H9 (cell line): ENCODE measurements at regions not wholly inside any gene's neighbourhood (a gene's known extent, or its start where the extent isn't known, plus 50 kb on each side); places are given as distances from the start of the nearest gene placed in this dataset.

Experiments
- DNase-seq: peaks from one replicate; pipeline ENCODE4 v3.0.0-alpha.2; 2017
- H2AFZ ChIP-seq: one replicate; pipeline ENCODE4 v1.6.1; 2013; ENCODE audit warnings: mild to moderate bottlenecking, low read length, control low read depth, moderate library complexity
- H2AK5ac ChIP-seq: 2 replicates; pipeline ENCODE4 v1.6.1; 2013; ENCODE audit warnings: low read length, control low read depth, mixed read lengths; ENCODE audit not compliant: insufficient read length
- H2BK120ac ChIP-seq: one replicate; pipeline ENCODE4 v1.6.1; 2013; ENCODE audit warnings: low read depth, mild to moderate bottlenecking, low read length, control low read depth, inconsistent platforms; ENCODE audit not compliant: poor library complexity, severe bottlenecking
- H2BK12ac ChIP-seq: 2 replicates; pipeline ENCODE4 v1.6.1; 2013; ENCODE audit warnings: low read length, control low read depth, mixed read lengths, low read depth; ENCODE audit not compliant: insufficient read length
- H2BK15ac ChIP-seq: 2 replicates; pipeline ENCODE4 v1.6.1; 2013; ENCODE audit warnings: low read depth, low read length, control low read depth
- H2BK20ac ChIP-seq: one replicate; pipeline ENCODE4 v1.6.1; 2013; ENCODE audit warnings: low read depth, mild to moderate bottlenecking, low read length, control low read depth, inconsistent platforms; ENCODE audit not compliant: poor library complexity, severe bottlenecking
- H2BK5ac ChIP-seq: 2 replicates; pipeline ENCODE4 v1.6.1; 2013; ENCODE audit warnings: low read length, control low read depth, mixed read lengths; ENCODE audit not compliant: insufficient read length
- H3K14ac ChIP-seq: 2 replicates; pipeline ENCODE4 v1.6.1; 2013; ENCODE audit warnings: low read length, control low read depth; ENCODE audit not compliant: insufficient read depth
- H3K18ac ChIP-seq: 2 replicates; pipeline ENCODE4 v1.6.1; 2013; ENCODE audit warnings: low read depth, mild to moderate bottlenecking, mixed read lengths, low read length, control low read depth; ENCODE audit not compliant: insufficient read length
- H3K23ac ChIP-seq: 2 replicates; pipeline ENCODE4 v1.6.1; 2013; ENCODE audit warnings: low read length, control low read depth, mixed read lengths, low read depth; ENCODE audit not compliant: insufficient read length
- H3K23me2 ChIP-seq: 2 replicates; pipeline ENCODE4 v1.6.1; 2013; ENCODE audit warnings: low read depth, mild to moderate bottlenecking, mixed read lengths, low read length, control low read depth; ENCODE audit not compliant: insufficient read length, poor library complexity, severe bottlenecking
- H3K27ac ChIP-seq: 2 replicates; pipeline ENCODE4 v1.5.1; 2013; ENCODE audit warnings: low read length, control low read depth, mixed read lengths, low read depth; ENCODE audit not compliant: insufficient read length
- H3K27me3 ChIP-seq: 2 replicates; pipeline ENCODE4 v1.6.1; 2013; ENCODE audit warnings: low read length, control low read depth, inconsistent platforms; ENCODE audit not compliant: insufficient read depth
- H3K4ac ChIP-seq: 2 replicates; pipeline ENCODE4 v1.6.1; 2013; ENCODE audit warnings: low read depth, mild to moderate bottlenecking, control low read depth, inconsistent platforms, low read length, moderate library complexity
- H3K4me1 ChIP-seq: 2 replicates; pipeline ENCODE4 v1.6.1; 2013; ENCODE audit warnings: low read length, control low read depth, inconsistent platforms; ENCODE audit not compliant: insufficient read depth
- H3K4me2 ChIP-seq: 2 replicates; pipeline ENCODE4 v1.6.1; 2013; ENCODE audit warnings: low read length, control low read depth, mixed read lengths; ENCODE audit not compliant: insufficient read length, insufficient read depth
- H3K56ac ChIP-seq: 2 replicates; pipeline ENCODE4 v1.6.1; 2013; ENCODE audit warnings: low read depth, mild to moderate bottlenecking, mixed read lengths, low read length, control low read depth; ENCODE audit not compliant: insufficient read length
- H3K79me1 ChIP-seq: 2 replicates; pipeline ENCODE4 v1.6.1; 2013; ENCODE audit warnings: low read depth, mild to moderate bottlenecking, moderate library complexity, low read length, control low read depth, inconsistent platforms; ENCODE audit not compliant: insufficient read depth, poor library complexity, severe bottlenecking
- H3K79me2 ChIP-seq: 2 replicates; pipeline ENCODE4 v1.6.1; 2013; ENCODE audit warnings: low read length, control low read depth, inconsistent platforms; ENCODE audit not compliant: insufficient read depth
- H3K9ac ChIP-seq: 2 replicates; pipeline ENCODE4 v1.6.1; 2013; ENCODE audit warnings: low read length, control low read depth, mixed read lengths; ENCODE audit not compliant: insufficient read length; ENCODE audit errors: extremely low read depth
- H3K9me3 ChIP-seq: one replicate; pipeline ENCODE4 v1.6.1; 2013; ENCODE audit warnings: low read depth, low read length, inconsistent platforms; ENCODE audit not compliant: control insufficient read depth
- H3T11ph ChIP-seq: one replicate; pipeline ENCODE4 v1.6.1; 2013; ENCODE audit warnings: mild to moderate bottlenecking, low read length, control low read depth, inconsistent platforms
- H4K20me1 ChIP-seq: one replicate; pipeline ENCODE4 v1.6.1; 2013; ENCODE audit not compliant: control insufficient read depth, insufficient read length, insufficient read depth
- H4K5ac ChIP-seq: 2 replicates; pipeline ENCODE4 v1.6.1; 2013; ENCODE audit warnings: low read depth, mild to moderate bottlenecking, mixed read lengths, low read length, control low read depth; ENCODE audit not compliant: insufficient read length
- H4K8ac ChIP-seq: replicated peaks from 2 replicates; pipeline ENCODE4 v1.6.1; 2013; ENCODE audit warnings: low read length, control low read depth, mixed read lengths, low read depth; ENCODE audit not compliant: insufficient read length
- H4K91ac ChIP-seq: 2 replicates; pipeline ENCODE4 v1.6.1; 2013; ENCODE audit warnings: low read depth, mild to moderate bottlenecking, moderate library complexity, mixed read lengths, low read length, control low read depth; ENCODE audit not compliant: insufficient read length
- H3K27ac Mint-ChIP-seq, 3 experiments: 2 replicates in 2 of 3; 3 replicates in 1 of 3; pipeline ENCODE4 v1.8.0; 2020 to 2021; ENCODE audit warnings: mixed read lengths in 3 of 3, mild to moderate bottlenecking in 1 of 3, moderate library complexity in 1 of 3
- H3K27me3 Mint-ChIP-seq: 2 replicates; pipeline ENCODE4 v1.8.0; 2021; ENCODE audit warnings: low read depth, mild to moderate bottlenecking, moderate library complexity, mixed read lengths
- H3K36me3 Mint-ChIP-seq, 3 experiments: 2 replicates in 2 of 3; 3 replicates in 1 of 3; pipeline ENCODE4 v1.8.0; 2020 to 2021; ENCODE audit warnings: low read depth in 3 of 3, mixed read lengths in 3 of 3; ENCODE audit not compliant: insufficient read depth in 1 of 3
- H3K4me1 Mint-ChIP-seq, 2 experiments: 2 replicates each; pipeline ENCODE4 v1.8.0; 2020; ENCODE audit warnings: mixed read lengths in 2 of 2
- H3K4me3 Mint-ChIP-seq, 2 experiments: 2 replicates in 1 of 2; 3 replicates in 1 of 2; pipeline ENCODE4 v1.8.0; 2020 to 2021; ENCODE audit warnings: mild to moderate bottlenecking in 2 of 2, mixed read lengths in 2 of 2, moderate library complexity in 1 of 2
- H3K9me3 Mint-ChIP-seq, 2 experiments: 2 replicates in 1 of 2; 3 replicates in 1 of 2; pipeline ENCODE4 v1.8.0; 2020; ENCODE audit warnings: mild to moderate bottlenecking in 2 of 2, mixed read lengths in 2 of 2, moderate library complexity in 1 of 2
- WGBS: extraction: QIAGEN DNeasy Blood & Tissue Kit; methylation state at CpG from one replicate; pipeline ENCODE4 v1.1.7; 2013; ENCODE audit warnings: missing lambda C conversion rate, low lambda C conversion rate, mixed read lengths; ENCODE audit not compliant: insufficient read length; ENCODE audit errors: extremely low coverage; 5-methylcytosine and 5-hydroxymethylcytosine counted together
- TF ChIP-seq, protein P1 (sequence below): fragments of 200-600 bp; sonication (generic); conservative IDR thresholded peaks from 3 replicates; pipeline ENCODE4 v1.8.0; 2021; ENCODE audit warnings: antibody characterized with exemption, mild to moderate bottlenecking

DNA sequence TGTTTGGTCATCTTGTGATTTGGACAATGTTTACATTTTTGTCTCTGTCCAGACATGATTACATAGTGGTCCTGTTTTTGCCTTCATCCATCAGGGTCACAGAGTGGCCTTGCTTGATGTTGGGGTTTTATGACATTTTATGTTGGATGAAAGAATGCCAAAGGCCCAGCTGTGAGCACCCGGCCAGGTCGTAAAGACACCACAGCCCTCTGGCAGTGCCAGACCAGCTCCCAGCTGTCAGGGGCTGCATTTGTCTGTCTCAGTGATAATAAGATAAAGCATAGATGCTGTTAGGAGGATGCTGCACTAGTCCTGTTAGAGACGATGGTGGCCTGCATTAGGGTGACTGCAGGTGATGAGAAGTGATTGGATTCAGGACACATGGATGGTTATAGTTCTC lies 117.5 kb downstream of the FAM174B start:
- H2BK20ac ChIP-seq: no peak overlapping the region
- H2BK120ac ChIP-seq: no peak overlapping the region
- H3K4me2 ChIP-seq: no peak overlapping the region
- Mint-ChIP-seq H3K36me3 (peaks cover 7 to 16% (median 9%) of the 10 kb centered on the region in 3 experiments), H3K27me3 (peaks cover 6% of the 10 kb centered on the region; the same call in 1 of the 2 replicates), H3K4me3 (no peak overlapping the region), H3K9me3 (peaks cover 22 to 32% of the 10 kb centered on the region in 2 experiments; a peak in 4 of 5 replicates), H3K27ac (no peak overlapping the region), H3K4me1 (no peaks in the 10 kb centered on the region)
- no peak overlapping the region for H2BK15ac ChIP-seq
- no peaks in the 10 kb centered on the region for H3K79me1 ChIP-seq
- H3K79me2 ChIP-seq: no peaks in the 10 kb centered on the region
- H4K8ac ChIP-seq: no peak overlapping the region
- no peak overlapping the region for H4K91ac ChIP-seq
- no peak for DNase-seq
- no peaks in the 10 kb centered on the region for H3K23me2 ChIP-seq
- TF ChIP-seq, protein P1, sequence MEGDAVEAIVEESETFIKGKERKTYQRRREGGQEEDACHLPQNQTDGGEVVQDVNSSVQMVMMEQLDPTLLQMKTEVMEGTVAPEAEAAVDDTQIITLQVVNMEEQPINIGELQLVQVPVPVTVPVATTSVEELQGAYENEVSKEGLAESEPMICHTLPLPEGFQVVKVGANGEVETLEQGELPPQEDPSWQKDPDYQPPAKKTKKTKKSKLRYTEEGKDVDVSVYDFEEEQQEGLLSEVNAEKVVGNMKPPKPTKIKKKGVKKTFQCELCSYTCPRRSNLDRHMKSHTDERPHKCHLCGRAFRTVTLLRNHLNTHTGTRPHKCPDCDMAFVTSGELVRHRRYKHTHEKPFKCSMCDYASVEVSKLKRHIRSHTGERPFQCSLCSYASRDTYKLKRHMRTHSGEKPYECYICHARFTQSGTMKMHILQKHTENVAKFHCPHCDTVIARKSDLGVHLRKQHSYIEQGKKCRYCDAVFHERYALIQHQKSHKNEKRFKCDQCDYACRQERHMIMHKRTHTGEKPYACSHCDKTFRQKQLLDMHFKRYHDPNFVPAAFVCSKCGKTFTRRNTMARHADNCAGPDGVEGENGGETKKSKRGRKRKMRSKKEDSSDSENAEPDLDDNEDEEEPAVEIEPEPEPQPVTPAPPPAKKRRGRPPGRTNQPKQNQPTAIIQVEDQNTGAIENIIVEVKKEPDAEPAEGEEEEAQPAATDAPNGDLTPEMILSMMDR: no peak
- H3K4me1 ChIP-seq: no peaks in the 10 kb centered on the region
- H3K9ac ChIP-seq: no peak overlapping the region
- no peak overlapping the region for H3K18ac ChIP-seq
- no CpG with 5 or more reads among the region's 3 CpGs for WGBS
- no peak overlapping the region for H3K23ac ChIP-seq
- H3K56ac ChIP-seq: no peak overlapping the region
- H3T11ph ChIP-seq: no peak overlapping the region
- no peak overlapping the region for H2BK12ac ChIP-seq
- H3K4ac ChIP-seq: no peak overlapping the region
- no peak overlapping the region for H2BK5ac ChIP-seq
- H3K14ac ChIP-seq: no peak overlapping the region
- H4K20me1 ChIP-seq: no peaks in the 10 kb centered on the region
- H3K27ac ChIP-seq: no peak overlapping the region
- no peaks in the 10 kb centered on the region for H3K9me3 ChIP-seq
- no peak overlapping the region for H2AFZ ChIP-seq
- H2AK5ac ChIP-seq: no peak overlapping the region
- no peaks in the 10 kb centered on the region for H3K27me3 ChIP-seq
- no peak overlapping the region for H4K5ac ChIP-seq
